ENCODE measurements at regions not wholly inside any gene's neighbourhood (a gene's known extent, or its start where the extent isn't known, plus 50 kb on each side); places are given as distances from the start of the nearest gene placed in this dataset.

DNA sequence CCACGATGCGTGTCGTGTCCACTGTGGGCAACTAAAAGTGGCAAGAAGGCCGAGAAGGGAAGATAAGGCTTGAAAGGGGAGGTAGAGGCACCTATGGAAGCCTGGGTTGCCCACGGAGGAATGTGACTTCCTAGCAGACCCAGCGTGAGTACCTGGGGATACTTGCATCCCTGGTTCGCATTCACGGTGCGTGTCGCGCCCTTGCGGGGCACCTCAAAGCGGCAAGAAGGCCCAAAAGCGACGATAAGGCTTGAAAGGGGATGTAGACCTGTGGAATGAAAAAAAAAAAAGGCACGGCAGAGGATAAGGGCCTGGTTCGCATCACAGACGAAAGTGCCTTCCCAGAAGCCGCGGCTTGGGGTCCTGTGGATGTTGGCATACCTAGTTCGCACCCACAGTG is 282.9 kb downstream of the ALG10 start:
- TF ChIP-seq, protein P1, sequence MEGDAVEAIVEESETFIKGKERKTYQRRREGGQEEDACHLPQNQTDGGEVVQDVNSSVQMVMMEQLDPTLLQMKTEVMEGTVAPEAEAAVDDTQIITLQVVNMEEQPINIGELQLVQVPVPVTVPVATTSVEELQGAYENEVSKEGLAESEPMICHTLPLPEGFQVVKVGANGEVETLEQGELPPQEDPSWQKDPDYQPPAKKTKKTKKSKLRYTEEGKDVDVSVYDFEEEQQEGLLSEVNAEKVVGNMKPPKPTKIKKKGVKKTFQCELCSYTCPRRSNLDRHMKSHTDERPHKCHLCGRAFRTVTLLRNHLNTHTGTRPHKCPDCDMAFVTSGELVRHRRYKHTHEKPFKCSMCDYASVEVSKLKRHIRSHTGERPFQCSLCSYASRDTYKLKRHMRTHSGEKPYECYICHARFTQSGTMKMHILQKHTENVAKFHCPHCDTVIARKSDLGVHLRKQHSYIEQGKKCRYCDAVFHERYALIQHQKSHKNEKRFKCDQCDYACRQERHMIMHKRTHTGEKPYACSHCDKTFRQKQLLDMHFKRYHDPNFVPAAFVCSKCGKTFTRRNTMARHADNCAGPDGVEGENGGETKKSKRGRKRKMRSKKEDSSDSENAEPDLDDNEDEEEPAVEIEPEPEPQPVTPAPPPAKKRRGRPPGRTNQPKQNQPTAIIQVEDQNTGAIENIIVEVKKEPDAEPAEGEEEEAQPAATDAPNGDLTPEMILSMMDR (IDR thresholded peaks at IDR 0.05): no peak
- TF ChIP-seq CHD2 (IDR thresholded peaks at IDR 0.05; ENCODE audit: low read length, partially characterized antibody) (no peak), MXI1 (IDR thresholded peaks at IDR 0.05; ENCODE audit: low read depth, low read length) (no peak), EP300 (IDR thresholded peaks at IDR 0.05; ENCODE audit: borderline replicate concordance in 1 of 2, low read depth in 1 of 2, low read length in 1 of 2) (no peak), NRF1 (IDR thresholded peaks at IDR 0.05; ENCODE audit: low read depth, low read length) (no peak), EZH2phosphoT487 (IDR thresholded peaks at IDR 0.05; ENCODE audit: borderline replicate concordance, low read depth) (no peak), RFX5 (IDR thresholded peaks at IDR 0.05; ENCODE audit: low read length) (no peak), RAD21 (IDR thresholded peaks at IDR 0.05; ENCODE audit: low read length) (no peak), GABPA (IDR thresholded peaks at IDR 0.05; ENCODE audit: low read depth) (no peak), FOXJ3 (CRISPR knock-in tag; IDR thresholded peaks at IDR 0.05) (no peak), PBX3 (IDR thresholded peaks at IDR 0.05) (no peak), NFIC (IDR thresholded peaks at IDR 0.05; ENCODE audit: borderline replicate concordance) (no peak)
- TF ChIP-seq, protein P2, sequence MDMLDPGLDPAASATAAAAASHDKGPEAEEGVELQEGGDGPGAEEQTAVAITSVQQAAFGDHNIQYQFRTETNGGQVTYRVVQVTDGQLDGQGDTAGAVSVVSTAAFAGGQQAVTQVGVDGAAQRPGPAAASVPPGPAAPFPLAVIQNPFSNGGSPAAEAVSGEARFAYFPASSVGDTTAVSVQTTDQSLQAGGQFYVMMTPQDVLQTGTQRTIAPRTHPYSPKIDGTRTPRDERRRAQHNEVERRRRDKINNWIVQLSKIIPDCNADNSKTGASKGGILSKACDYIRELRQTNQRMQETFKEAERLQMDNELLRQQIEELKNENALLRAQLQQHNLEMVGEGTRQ (IDR thresholded peaks at IDR 0.05; ENCODE audit: borderline replicate concordance, low read depth, low read length): no peak
